HS-27A (cell line): ENCODE measurements at regions not wholly inside any gene's neighbourhood (a gene's known extent, or its start where the extent isn't known, plus 50 kb on each side); places are given as distances from the start of the nearest gene placed in this dataset.
"Not testable (repeated sequence)": the region's sequence is repeated elsewhere in the genome, so short reads cannot be mapped to it uniquely, and the experiment has no call there.

Source experiments
- DNase-seq: peaks from one replicate; pipeline ENCODE4 v3.0.0-alpha.2; 2012; ENCODE audit warnings: low read depth, missing footprints

DNA sequence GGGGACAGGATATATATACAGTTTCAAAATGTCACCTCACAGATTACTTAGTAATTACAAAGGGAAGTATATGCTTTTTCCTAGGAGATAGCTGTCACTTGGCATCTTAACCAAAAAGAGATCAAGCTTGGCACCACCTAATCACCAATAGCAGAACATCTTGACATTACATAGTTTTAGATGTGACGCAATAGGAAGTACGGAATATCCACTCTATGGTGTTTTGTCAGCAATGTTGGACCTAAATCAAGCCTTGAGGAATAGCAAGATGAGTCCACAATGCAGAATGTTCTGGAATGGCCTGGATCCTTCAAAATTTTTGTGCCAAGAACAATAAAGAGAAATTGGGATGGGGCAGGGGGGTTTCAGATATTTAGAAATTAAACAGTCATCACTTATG lies 1488.2 kb downstream of the FSTL5 start:
- DNase-seq, result no peak

DNA sequence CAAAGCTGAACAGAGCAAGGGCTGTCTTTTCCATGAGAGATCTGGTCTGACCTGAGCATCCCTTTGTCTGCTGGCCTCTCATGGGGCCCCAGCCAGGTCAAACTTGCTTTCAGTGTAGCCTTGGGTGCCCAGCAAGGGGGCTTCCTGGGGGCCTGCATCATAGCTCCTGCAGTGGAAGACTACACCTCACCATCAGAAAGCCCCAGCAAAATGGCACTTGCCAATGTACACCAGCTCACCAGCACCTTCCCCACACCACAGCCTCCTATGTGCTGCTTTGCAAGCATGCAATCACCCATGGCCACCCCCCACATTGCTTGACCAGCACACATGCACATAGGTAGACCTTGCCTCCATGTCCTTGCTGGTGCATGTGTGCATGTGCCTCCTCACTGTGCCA lies 1478.1 kb downstream of the FSTL5 start:
- no peak for DNase-seq

- DNase-seq, result no peak
Observed at GRCh38 chr4:160701671-160702070, 1462.1 kb downstream of the FSTL5 start.

DNA sequence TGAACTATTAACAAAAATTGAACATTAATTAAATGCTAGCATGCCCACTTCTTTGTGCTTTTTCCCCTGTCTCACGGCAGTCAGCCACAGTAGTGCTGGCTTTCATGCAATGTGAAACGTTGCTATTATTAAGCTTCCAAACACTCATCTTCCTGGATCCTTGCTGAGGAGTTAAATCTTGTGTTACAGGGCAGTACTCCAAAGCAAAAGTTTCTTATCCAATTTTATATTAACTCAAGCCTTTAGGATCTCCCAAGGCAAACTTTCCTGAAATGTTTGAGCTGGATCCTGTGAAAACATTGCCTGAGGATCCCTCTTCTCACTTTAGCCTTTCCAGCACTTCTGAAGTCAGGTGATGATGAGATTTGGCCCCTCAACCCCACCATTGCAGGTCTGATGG lies 1454.8 kb downstream of the FSTL5 start:
- no peak for DNase-seq

- DNase-seq, result no peak
Observed at GRCh38 chr4:160709546-160709945, 1454.3 kb downstream of the FSTL5 start.

DNA sequence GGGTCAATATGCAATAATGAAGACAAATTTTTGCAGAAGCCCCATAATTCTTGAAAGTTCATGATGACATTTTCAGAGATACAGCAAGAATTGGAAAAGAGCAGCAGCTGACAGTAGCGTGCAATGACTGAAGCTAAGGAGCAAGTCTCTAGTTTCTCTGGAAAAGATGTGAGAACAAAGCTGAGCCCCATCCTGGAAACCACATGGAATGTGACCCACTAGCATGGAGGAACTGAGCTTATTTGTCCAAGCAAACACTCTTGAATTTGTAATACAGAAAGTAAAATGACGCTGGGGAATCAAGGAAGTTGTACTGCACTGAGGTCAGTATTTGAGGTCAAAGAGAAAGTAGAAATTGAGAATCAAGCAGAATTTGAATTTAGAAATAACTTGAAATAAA lies 1447.2 kb downstream of the FSTL5 start:
- DNase-seq, result no peak

- no peak for DNase-seq
Observed at GRCh38 chr4:160717848-160718247, 1446.0 kb downstream of the FSTL5 start.

DNA sequence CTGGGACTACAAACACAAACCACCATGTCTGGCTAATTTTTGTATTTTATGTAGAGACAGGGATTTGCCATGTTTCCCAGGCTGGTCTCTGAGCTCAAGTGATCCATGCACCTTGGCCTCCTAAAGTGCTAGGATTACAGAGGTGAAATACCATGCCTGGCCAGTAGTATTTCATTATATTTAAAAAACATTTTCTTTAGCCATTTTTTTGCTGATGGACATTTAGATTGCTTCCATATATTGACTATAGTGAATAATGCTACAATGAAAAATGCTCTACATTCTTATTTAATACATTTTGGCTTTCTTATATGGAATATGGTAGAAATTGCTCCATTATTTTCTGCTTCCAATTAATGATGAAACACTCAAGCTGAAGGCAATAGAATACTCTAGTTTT lies 1439.7 kb downstream of the FSTL5 start:
- no peak for DNase-seq

DNA sequence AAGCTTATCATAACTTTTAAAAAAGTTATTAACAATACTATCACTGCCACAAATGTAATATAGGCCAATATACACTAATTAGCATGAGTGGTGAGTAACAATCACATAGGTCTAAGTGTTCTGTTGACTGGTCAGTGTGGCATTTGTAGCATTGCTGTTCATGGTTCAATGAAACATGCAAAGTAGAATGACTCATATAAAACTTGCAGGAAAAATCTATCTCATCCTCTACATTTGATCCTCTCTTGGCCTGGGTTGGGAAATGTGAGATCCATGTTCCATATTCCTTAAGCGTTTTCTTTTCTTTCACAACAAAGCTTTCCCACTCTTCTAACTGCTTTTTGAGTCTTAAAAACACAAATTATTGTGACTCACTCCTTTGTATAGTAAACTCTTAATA lies 1418.7 kb downstream of the FSTL5 start:
- DNase-seq, result no peak

GRCh38 chr4:160746585-160746984 lies 1417.2 kb downstream of the FSTL5 start:
- DNase-seq, result not testable (repeated sequence)

GRCh38 chr4:160772668-160773067 lies 1391.1 kb downstream of the FSTL5 start:
- DNase-seq, result no peak

DNA sequence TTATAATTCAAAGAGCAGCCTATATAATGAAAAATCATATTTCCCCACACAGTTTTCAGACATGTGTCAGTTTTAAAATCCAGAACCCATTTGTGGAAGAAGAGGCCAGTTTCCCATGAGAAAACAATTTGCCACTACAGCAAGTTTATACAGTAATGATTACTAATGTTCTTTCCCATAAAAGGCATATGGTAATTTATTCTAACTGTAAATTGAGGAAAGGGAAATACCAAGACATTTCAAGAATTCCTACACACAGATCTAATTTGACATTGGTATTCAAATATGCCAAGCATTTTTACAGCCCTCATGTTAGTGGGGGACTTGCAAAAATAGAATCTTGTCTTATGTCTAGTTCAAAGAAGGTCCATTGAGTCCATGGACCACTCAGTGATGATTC lies 1368.6 kb downstream of the FSTL5 start:
- no peak for DNase-seq

DNA sequence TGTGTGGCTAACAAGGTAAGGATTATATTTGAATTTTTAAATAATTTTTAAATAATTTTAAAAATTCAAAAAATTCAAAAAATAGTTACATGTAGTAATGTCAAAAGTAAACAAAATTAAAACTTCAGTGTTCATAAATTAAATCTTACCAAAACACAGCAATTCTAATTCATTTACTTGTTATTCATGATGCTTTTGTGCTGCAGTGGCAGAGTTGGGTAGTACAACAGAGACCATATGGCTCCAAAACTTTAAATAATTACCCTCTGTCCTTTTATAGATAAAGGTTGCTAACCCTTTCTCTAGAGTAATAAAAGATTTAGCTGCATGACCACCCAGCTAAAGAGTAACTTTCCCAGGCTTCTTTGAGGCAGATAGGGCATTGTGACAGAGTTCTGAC lies 1355.6 kb downstream of the FSTL5 start:
- no peak for DNase-seq

DNA sequence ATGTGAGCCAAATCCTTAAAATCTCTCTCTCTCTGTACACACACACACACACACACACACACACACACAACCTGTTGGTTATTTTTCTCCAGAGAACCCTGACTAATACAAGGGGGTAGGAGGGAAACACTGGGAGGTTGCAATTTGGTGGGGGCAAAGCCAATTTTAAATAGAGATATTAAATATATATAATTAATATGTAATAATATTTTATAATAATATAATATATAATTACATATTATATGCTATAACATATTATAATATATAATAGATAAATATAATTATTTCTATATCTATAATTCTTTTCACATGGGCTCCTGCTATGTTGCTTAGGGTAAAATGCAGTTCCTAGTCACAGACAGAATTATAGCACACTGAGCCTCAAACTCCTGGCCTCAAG lies 1354.2 kb downstream of the FSTL5 start:
- no peak for DNase-seq

GRCh38 chr4:160810424-160810823 lies 1353.4 kb downstream of the FSTL5 start:
- DNase-seq, result no peak

- no peak for DNase-seq
Observed at GRCh38 chr4:160810941-160811340, 1352.9 kb downstream of the FSTL5 start.

DNA sequence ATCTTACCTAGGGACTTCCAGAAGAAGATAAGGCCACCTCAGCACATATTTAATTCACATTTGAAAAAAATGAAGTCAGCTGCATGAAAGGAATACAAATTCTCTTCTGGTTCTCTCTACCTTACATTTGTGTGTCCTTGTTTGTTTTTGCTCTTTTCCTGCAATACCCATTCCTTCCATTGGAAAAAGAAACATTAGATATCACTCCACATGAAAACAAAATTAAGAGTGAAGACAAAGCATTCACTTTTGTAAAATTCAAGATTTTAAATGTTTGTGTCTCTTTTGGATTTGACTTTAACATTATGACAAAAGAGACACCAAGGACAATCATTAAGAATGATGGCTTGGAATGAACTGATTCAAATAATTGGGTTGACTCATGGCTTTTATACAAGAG lies 1351.8 kb downstream of the FSTL5 start:
- DNase-seq, result no peak

- no peak for DNase-seq
Observed at GRCh38 chr4:160814726-160815125, 1349.1 kb downstream of the FSTL5 start.

GRCh38 chr4:160818571-160818970 lies 1345.2 kb downstream of the FSTL5 start:
- no peak for DNase-seq

DNA sequence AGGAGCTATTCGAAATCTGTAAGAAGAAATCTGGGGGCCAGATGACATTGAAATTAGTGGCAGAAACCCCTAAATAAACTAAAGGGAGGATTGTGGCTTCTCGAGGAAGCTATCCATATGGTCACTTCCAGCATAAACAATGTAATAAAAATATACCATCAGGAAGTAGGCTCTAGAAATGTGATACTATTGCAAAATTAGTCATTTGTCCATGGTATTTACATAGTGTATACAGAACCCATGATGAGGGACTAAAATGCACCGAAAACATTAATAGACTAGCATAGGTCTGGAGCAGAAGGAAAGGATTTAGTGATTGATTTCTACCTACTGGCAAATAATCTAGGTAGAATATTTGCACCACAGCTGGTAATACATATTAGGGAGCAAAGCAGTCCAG lies 1344.0 kb downstream of the FSTL5 start:
- no peak for DNase-seq

DNA sequence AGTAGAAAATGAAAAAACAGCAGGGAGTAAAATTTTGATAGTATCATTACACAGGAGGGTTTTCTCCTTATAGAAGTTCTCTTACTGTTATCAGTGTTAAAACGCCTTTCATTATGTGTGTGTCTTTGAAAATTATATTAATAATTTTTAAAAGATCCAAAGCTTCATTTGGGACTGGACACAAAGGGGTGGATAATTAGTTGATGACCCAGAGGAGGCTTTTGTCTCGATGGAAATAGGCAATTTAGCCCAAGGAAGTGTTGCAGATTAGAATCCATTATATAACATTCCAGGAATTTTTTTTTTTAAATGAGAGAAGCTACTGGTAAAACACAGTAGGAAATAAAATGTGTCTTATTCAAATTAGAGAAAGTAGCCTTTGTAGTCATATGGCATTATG lies 1339.3 kb downstream of the FSTL5 start:
- DNase-seq, result no peak

- no peak for DNase-seq
Observed at GRCh38 chr4:160825644-160826338, 1338.0 kb downstream of the FSTL5 start.

DNA sequence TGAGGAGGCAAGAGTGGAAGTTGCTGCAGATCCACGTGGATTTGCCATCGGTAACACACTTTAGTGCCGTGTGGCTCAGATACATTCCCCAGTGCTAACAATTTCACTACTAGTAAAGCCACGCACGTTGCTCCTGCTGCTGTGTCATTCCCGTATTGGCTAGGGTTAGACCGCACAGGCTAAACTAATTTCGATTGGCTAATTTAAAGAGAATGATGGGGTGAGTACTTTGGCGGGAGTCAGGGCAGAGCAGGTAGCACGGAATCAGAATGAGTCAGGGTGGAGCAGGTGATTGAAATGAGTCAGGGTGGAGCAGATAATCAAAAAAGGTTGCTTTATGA lies 1337.5 kb downstream of the FSTL5 start:
- no peak for DNase-seq

- DNase-seq, result no peak
Observed at GRCh38 chr4:160831165-160831922, 1332.5 kb downstream of the FSTL5 start.
